Fibroblast of villous mesenchyme (primary cell): ENCODE measurements at regions not wholly inside any gene's neighbourhood (a gene's known extent, or its start where the extent isn't known, plus 50 kb on each side); places are given as distances from the start of the nearest gene placed in this dataset.

Source experiments
- DNase-seq: peaks from one replicate; pipeline ENCODE4 v3.0.0-alpha.2; 2010; ENCODE audit warnings: low read depth
- H3K4me3 ChIP-seq: 2 replicates; pipeline ENCODE4 v1.5.1; 2011; ENCODE audit warnings: low read depth, mild to moderate bottlenecking, low read length
- CTCF ChIP-seq: IDR thresholded peaks from 2 replicates; pipeline ENCODE4 v1.5.1; 2012; ENCODE audit warnings: low read depth, mild to moderate bottlenecking, low read length; ENCODE audit not compliant: insufficient read depth

- no peak for TF ChIP-seq CTCF
- H3K4me3 ChIP-seq: no peak overlapping the region
- DNase-seq: no peak
Observed at GRCh38 chrX:131907488-131908314, 115.4 kb upstream of the STK26 start.

GRCh38 chrX:131910586-131910985 is 112.5 kb upstream of the STK26 start:
- no peak overlapping the region for H3K4me3 ChIP-seq
- no peak for TF ChIP-seq CTCF
- DNase-seq: no peak

- H3K4me3 ChIP-seq: no peak overlapping the region
- DNase-seq: no peak
- no peak for TF ChIP-seq CTCF
Observed at GRCh38 chrX:131915488-131915887, 107.6 kb upstream of the STK26 start.

GRCh38 chrX:131917588-131917987 is 105.5 kb upstream of the STK26 start:
- H3K4me3 ChIP-seq: no peak overlapping the region
- DNase-seq: no peak
- no peak for TF ChIP-seq CTCF

- no peak overlapping the region for H3K4me3 ChIP-seq
Observed at GRCh38 chrX:131918839-131919238, 104.3 kb upstream of the STK26 start.

GRCh38 chrX:131923614-131924250 is 99.4 kb upstream of the STK26 start:
- TF ChIP-seq CTCF: no peak

More at GRCh38 chrX:131918839-131919238, 104.3 kb upstream of the STK26 start:
- no peak for DNase-seq
- TF ChIP-seq CTCF: no peak

More at GRCh38 chrX:131923614-131924250, 99.4 kb upstream of the STK26 start:
- no peak for DNase-seq
- H3K4me3 ChIP-seq: no peak overlapping the region
